CD14-positive monocyte (primary cell): ENCODE measurements at regions not wholly inside any gene's neighbourhood (a gene's known extent, or its start where the extent isn't known, plus 50 kb on each side); places are given as distances from the start of the nearest gene placed in this dataset.
"Not testable (repeated sequence)": the region's sequence is repeated elsewhere in the genome, so short reads cannot be mapped to it uniquely, and the experiment has no call there.

Experiments used
- DNase-seq, 3 donors: peaks; one replicate each; pipeline ENCODE4 v3.0.0-alpha.2; 2011 to 2022
- H2AFZ ChIP-seq: 2 replicates; pipeline ENCODE4 v1.6.0; 2012; ENCODE audit warnings: mild to moderate bottlenecking, low read depth, low read length, inconsistent platforms; ENCODE audit not compliant: insufficient read depth, poor library complexity, severe bottlenecking
- H3K27ac ChIP-seq, 2 donors: 1 replicate in 1 of 2; 2 replicates in 1 of 2; pipeline ENCODE4 v1.5.1; 2012 to 2013; ENCODE audit warnings: low read length in 2 of 2, control low read depth in 1 of 2, inconsistent platforms in 1 of 2, low read depth in 1 of 2, mild to moderate bottlenecking in 1 of 2
- H3K27me3 ChIP-seq, 2 donors: one replicate each; pipeline versions ENCODE4 v1.6.0 to v1.6.1; 2011 to 2013; ENCODE audit warnings: low read length in 2 of 2; ENCODE audit not compliant: control insufficient read depth in 2 of 2, insufficient read depth in 2 of 2
- H3K36me3 ChIP-seq, 2 donors: replicated peaks in 1 of 2; 1 replicate in 1 of 2; 2 replicates in 1 of 2; pipeline versions ENCODE4 v1.5.1 to v1.6.1; 2012 to 2013; ENCODE audit warnings: low read length in 2 of 2, control low read depth in 1 of 2, inconsistent platforms in 1 of 2, mild to moderate bottlenecking in 1 of 2; ENCODE audit not compliant: insufficient read depth in 2 of 2, control insufficient read depth in 1 of 2
- H3K4me1 ChIP-seq, 2 donors: 1 replicate in 1 of 2; 2 replicates in 1 of 2; pipeline versions ENCODE4 v1.5.1 to v1.6.1; 2012 to 2013; ENCODE audit warnings: low read length in 2 of 2, control low read depth in 1 of 2, inconsistent platforms in 1 of 2, mild to moderate bottlenecking in 1 of 2, moderate library complexity in 1 of 2; ENCODE audit not compliant: insufficient read depth in 2 of 2, control insufficient read depth in 1 of 2
- H3K4me2 ChIP-seq: replicated peaks from 2 replicates; pipeline ENCODE3; 2012; ENCODE audit warnings: low read length, moderate library complexity, mild to moderate bottlenecking; ENCODE audit not compliant: poor library complexity, severe bottlenecking; ENCODE audit errors: extremely low read depth
- H3K4me3 ChIP-seq, 3 experiments: fragments of 200-600 bp in 1 of 3; sonication (generic) in 1 of 3; replicated peaks in 1 of 3; 1 replicate in 2 of 3; 2 replicates in 1 of 3; pipeline ENCODE4 v1.5.1; 2011 to 2013; ENCODE audit warnings: low read length in 3 of 3, mild to moderate bottlenecking in 3 of 3, control low read depth in 2 of 3, low read depth in 2 of 3, inconsistent platforms in 1 of 3, moderate library complexity in 1 of 3
- H3K79me2 ChIP-seq: 2 replicates; pipeline ENCODE4 v1.6.0; 2012; ENCODE audit warnings: mild to moderate bottlenecking, control low read depth, inconsistent platforms, low read length, moderate library complexity; ENCODE audit not compliant: insufficient read depth
- H3K9ac ChIP-seq: 2 replicates; pipeline ENCODE4 v1.6.0; 2017; ENCODE audit warnings: low read length, mild to moderate bottlenecking; ENCODE audit not compliant: insufficient read depth, poor library complexity, severe bottlenecking
- H3K9me3 ChIP-seq, 2 donors: replicated peaks in 1 of 2; 1 replicate in 1 of 2; 2 replicates in 1 of 2; pipeline versions ENCODE4 v1.5.1 to v1.6.1; 2012 to 2013; ENCODE audit warnings: low read length in 2 of 2, control low read depth in 1 of 2; ENCODE audit not compliant: control insufficient read depth in 1 of 2, insufficient read depth in 1 of 2
- H4K20me1 ChIP-seq: 2 replicates; pipeline ENCODE4 v1.6.0; 2012; ENCODE audit warnings: mild to moderate bottlenecking, low read length, control low read depth, moderate library complexity; ENCODE audit not compliant: insufficient read depth
- H3K27ac Mint-ChIP-seq, 7 donors: one replicate each; pipeline ENCODE4 v1.8.0; 2020; ENCODE audit warnings: mild to moderate bottlenecking in 7 of 7, mixed read lengths in 7 of 7, moderate library complexity in 6 of 7, inconsistent platforms in 2 of 7
- H3K27me3 Mint-ChIP-seq, 3 donors: one replicate each; pipeline ENCODE4 v1.8.0; 2021 to 2022; ENCODE audit warnings: low read depth in 3 of 3, mild to moderate bottlenecking in 3 of 3, mixed read lengths in 3 of 3, moderate library complexity in 3 of 3, inconsistent platforms in 1 of 3
- H3K36me3 Mint-ChIP-seq, 2 donors: one replicate each; pipeline ENCODE4 v1.8.0; 2020; ENCODE audit warnings: mixed read lengths in 2 of 2, inconsistent platforms in 1 of 2, mild to moderate bottlenecking in 1 of 2
- H3K4me1 Mint-ChIP-seq: one replicate; pipeline ENCODE4 v1.8.0; 2020; ENCODE audit warnings: mild to moderate bottlenecking, mixed read lengths
- H3K4me3 Mint-ChIP-seq, 2 donors: one replicate each; pipeline ENCODE4 v1.8.0; 2020; ENCODE audit warnings: mild to moderate bottlenecking in 2 of 2, mixed read lengths in 2 of 2, moderate library complexity in 1 of 2
- H3K9me3 Mint-ChIP-seq, 7 donors: one replicate each; pipeline ENCODE4 v1.8.0; 2020 to 2022; ENCODE audit warnings: mixed read lengths in 7 of 7, mild to moderate bottlenecking in 6 of 7, moderate library complexity in 6 of 7, inconsistent platforms in 2 of 7
- WGBS: methylation state at CpG from one replicate; pipeline ENCODE4 v1.1.5; 2013; ENCODE audit warnings: missing lambda C conversion rate; ENCODE audit not compliant: insufficient coverage; 5-methylcytosine and 5-hydroxymethylcytosine counted together
- intact Hi-C, 2 donors: fragments of 100-400 bp; cut with micrococcal nuclease; formaldehyde crosslinking; loops; one replicate each; pipeline versions ENCODE4 v1.15.0 to v1.15.1; 2023
- TF ChIP-seq, protein P1 (sequence below): fragments of 200-600 bp; IDR thresholded peaks from one replicate; pipeline ENCODE4 v1.8.0; 2022; ENCODE audit warnings: antibody characterized with exemption, mild to moderate bottlenecking

DNA sequence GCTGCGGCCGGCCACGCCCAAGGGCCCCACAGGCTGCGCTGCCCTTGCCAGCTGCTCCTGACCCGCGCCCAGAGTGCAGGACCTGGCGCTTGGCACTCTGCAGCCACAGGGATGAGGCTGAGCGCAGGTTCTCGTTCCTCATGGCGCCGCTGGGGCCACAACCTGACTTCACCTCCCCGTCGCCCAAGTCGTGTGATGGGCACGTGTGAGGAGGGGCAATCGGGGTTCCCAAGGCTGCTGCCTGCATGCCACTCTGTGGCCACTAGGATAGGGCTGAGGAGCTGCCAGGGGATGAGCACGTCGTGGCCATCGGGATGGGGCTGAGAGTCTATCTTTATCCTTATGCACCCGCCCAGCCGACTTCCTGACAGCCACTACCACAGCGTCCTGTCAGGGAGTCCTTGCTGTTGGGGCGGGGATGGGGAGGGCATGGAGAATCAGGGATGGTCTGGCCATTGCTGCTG lies 1890.0 kb upstream of the CDH9 start:
- H3K79me2 ChIP-seq, H3K4me3 ChIP-seq, H3K36me3 Mint-ChIP-seq, H3K4me2 ChIP-seq, H3K27me3 ChIP-seq, H3K9me3 ChIP-seq, H2AFZ ChIP-seq, H3K4me1 ChIP-seq, H3K4me3 Mint-ChIP-seq, H4K20me1 ChIP-seq, H3K27ac ChIP-seq, H3K36me3 ChIP-seq, H3K4me1 Mint-ChIP-seq, H3K9ac ChIP-seq, H3K27ac Mint-ChIP-seq, DNase-seq, H3K27me3 Mint-ChIP-seq, intact Hi-C loops: not testable (repeated sequence)
- 73% methylated on average over 14 of the region's 23 CpGs for WGBS
- H3K9me3 Mint-ChIP-seq: peaks cover 4 to 28% (median 19%) of the 10 kb centered on the region in 7 donors

DNA sequence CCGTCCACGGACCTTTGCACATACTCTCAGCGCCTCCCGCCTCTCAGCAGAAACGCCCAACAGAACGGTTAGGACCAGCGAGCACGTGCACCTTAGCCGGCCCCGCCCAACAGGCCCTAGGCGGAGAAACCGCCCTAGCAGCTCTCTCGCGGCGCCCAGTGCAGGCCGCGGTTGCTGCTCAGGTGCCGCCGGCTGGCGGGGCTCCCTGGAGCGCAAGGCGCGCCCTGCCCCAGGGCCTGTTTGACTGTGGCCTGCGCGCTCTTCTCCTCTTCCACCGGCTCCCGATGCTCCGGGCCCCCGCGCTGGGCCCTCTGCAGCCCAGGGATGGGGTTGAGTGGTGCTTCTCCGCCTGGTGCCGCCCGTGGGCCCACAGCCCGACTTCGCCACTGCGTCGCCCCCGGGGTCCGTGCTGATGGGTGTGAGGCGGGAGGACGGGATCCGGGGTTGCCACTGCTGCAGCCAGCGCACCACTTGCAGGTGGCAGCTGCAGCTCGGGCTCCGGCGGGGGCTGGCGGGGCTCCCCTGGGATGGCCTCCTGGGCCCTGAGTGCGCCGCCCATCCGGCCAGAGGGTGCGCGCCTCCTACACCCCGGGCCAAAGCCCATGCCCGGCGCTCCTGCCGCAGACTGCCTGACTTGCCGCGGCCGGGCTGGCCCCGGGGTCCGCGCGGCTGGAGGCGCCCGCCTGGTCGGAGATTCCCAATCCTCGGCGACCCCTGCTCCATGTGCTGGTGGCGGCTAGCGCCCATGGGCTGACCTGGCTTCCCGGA lies 1889.4 kb upstream of the CDH9 start:
- Mint-ChIP-seq H3K36me3 (no peaks in the 10 kb centered on the region), H3K27me3 (peaks cover 0 to 10% (median 0%) of the 10 kb centered on the region in 3 donors), H3K27ac (no peak overlapping the region), H3K4me3 (no peak overlapping the region), H3K4me1 (no peaks in the 10 kb centered on the region), H3K9me3 (peaks cover 4 to 28% (median 19%) of the 10 kb centered on the region in 7 donors)
- TF ChIP-seq, protein P1, sequence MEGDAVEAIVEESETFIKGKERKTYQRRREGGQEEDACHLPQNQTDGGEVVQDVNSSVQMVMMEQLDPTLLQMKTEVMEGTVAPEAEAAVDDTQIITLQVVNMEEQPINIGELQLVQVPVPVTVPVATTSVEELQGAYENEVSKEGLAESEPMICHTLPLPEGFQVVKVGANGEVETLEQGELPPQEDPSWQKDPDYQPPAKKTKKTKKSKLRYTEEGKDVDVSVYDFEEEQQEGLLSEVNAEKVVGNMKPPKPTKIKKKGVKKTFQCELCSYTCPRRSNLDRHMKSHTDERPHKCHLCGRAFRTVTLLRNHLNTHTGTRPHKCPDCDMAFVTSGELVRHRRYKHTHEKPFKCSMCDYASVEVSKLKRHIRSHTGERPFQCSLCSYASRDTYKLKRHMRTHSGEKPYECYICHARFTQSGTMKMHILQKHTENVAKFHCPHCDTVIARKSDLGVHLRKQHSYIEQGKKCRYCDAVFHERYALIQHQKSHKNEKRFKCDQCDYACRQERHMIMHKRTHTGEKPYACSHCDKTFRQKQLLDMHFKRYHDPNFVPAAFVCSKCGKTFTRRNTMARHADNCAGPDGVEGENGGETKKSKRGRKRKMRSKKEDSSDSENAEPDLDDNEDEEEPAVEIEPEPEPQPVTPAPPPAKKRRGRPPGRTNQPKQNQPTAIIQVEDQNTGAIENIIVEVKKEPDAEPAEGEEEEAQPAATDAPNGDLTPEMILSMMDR: no peak
- Histone ChIP-seq H3K4me2 (no peak overlapping the region), H2AFZ (no peak overlapping the region), H3K27me3 (no peaks in the 10 kb centered on the region), H3K9me3 (no peaks in the 10 kb centered on the region), H3K27ac (no peak overlapping the region), H3K36me3 (no peaks in the 10 kb centered on the region), H3K4me3 (no peak overlapping the region), H3K4me1 (no peaks in the 10 kb centered on the region), H3K79me2 (no peaks in the 10 kb centered on the region), H4K20me1 (no peaks in the 10 kb centered on the region), H3K9ac (no peak overlapping the region)
- no peak for DNase-seq
- WGBS: 41% methylated on average over 50 of the region's 71 CpGs
- intact Hi-C loops: no loop called here
